Gastroesophageal sphincter (tissue), 3 donors: ENCODE measurements at regions not wholly inside any gene's neighbourhood (a gene's known extent, or its start where the extent isn't known, plus 50 kb on each side); places are given as distances from the start of the nearest gene placed in this dataset.

Experiments used
- EP300 ChIP-seq: sonication (generic); formaldehyde crosslinking; IDR thresholded peaks from one replicate; pipeline ENCODE4 v1.6.1; 2017; ENCODE audit warnings: antibody characterized with exemption, mild to moderate bottlenecking
- TF ChIP-seq, protein P1 (sequence below), 4 experiments: fragments of 200-600 bp in 2 of 4; fragments of 450-650 bp in 2 of 4; sonication (generic) in 1 of 4; IDR thresholded peaks; one replicate each; pipeline ENCODE4 v1.5.1; 2017 to 2019; ENCODE audit warnings: antibody characterized with exemption in 4 of 4, mild to moderate bottlenecking in 2 of 4, moderate library complexity in 2 of 4

DNA sequence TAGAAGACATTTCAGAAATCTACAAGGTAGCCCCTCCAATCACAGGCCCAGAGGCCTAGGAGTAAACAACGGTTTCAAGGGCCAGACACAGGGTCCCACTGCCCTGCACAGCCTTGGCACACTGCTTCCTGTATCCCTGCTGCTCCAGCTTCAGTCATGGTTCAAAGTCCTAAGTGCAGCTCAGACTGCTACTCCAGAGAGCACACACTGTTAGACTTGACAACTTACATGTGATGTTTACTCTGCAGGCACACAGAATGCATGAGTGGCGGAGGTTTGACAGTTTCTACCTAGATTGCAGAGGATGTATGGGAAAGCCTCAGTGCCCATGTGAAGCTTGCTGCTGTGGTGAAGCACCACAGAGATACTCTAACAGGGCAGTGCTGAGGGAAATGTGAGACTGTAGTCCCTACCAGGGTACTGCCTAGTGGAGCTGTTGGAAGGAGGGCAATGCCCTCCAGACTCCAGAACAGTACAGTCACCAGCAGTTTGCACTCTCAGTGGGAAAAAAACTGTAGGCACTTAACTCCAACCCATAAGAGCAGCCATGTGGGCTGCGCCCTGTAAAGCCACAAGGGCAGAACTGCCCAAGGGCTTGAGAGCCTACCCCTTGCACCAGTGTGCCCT is 270.0 kb downstream of the ZWINT start:
- no peak for TF ChIP-seq EP300
- TF ChIP-seq, protein P1, sequence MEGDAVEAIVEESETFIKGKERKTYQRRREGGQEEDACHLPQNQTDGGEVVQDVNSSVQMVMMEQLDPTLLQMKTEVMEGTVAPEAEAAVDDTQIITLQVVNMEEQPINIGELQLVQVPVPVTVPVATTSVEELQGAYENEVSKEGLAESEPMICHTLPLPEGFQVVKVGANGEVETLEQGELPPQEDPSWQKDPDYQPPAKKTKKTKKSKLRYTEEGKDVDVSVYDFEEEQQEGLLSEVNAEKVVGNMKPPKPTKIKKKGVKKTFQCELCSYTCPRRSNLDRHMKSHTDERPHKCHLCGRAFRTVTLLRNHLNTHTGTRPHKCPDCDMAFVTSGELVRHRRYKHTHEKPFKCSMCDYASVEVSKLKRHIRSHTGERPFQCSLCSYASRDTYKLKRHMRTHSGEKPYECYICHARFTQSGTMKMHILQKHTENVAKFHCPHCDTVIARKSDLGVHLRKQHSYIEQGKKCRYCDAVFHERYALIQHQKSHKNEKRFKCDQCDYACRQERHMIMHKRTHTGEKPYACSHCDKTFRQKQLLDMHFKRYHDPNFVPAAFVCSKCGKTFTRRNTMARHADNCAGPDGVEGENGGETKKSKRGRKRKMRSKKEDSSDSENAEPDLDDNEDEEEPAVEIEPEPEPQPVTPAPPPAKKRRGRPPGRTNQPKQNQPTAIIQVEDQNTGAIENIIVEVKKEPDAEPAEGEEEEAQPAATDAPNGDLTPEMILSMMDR (IDR thresholded peaks at IDR 0.05) = no peak
